OCI-LY7 (cell line): ENCODE measurements at regions not wholly inside any gene's neighbourhood (a gene's known extent, or its start where the extent isn't known, plus 50 kb on each side); places are given as distances from the start of the nearest gene placed in this dataset.

Experiments used
- BruUV-seq: library from RNA; stranded (reverse); fragments of 400-500 nt; replicated peaks from 2 replicates; lab custom pipeline; 2021; lab: Mats Ljungman, UMichigan
- CTCF ChIA-PET: fragments of 300-600 bp; sonication (Branson Sonifier 250); formaldehyde crosslinking; loops from one replicate; lab custom pipeline; 2022; ENCODE audit warnings: antibody characterized with exemption; ENCODE audit not compliant: unreplicated experiment; lab: Charles Lee
- POLR2A ChIA-PET: fragments of 300-600 bp; sonication (Branson Sonifier 250); formaldehyde crosslinking; loops from one replicate; lab custom pipeline; 2022; ENCODE audit warnings: antibody characterized with exemption; lab: Charles Lee
- DNase-seq: peaks from one replicate; pipeline ENCODE4 v3.0.0-alpha.2; 2015; ENCODE audit warnings: low spot score
- H2AFZ ChIP-seq: fragments of 200-600 bp; sonication (generic), shearing (Covaris generic); 2 replicates; pipeline ENCODE4 v1.6.1; 2014; ENCODE audit warnings: mild to moderate bottlenecking, antibody characterized with exemption, low read length, moderate library complexity
- H3K27ac ChIP-seq: fragments of 200-600 bp; sonication (generic); 2 replicates; pipeline ENCODE4 v1.5.1; 2014; ENCODE audit warnings: mixed run types, low read depth, mild to moderate bottlenecking, moderate library complexity, low read length, inconsistent platforms; ENCODE audit not compliant: poor library complexity, severe bottlenecking
- H3K36me3 ChIP-seq: fragments of 200-600 bp; sonication (generic); 2 replicates; pipeline ENCODE4 v1.6.1; 2014; ENCODE audit warnings: mild to moderate bottlenecking, antibody characterized with exemption, low read length, moderate library complexity, mixed read lengths; ENCODE audit not compliant: insufficient read depth
- H3K4me1 ChIP-seq: fragments of 200-600 bp; sonication (generic); 2 replicates; pipeline ENCODE4 v1.5.1; 2014; ENCODE audit warnings: mild to moderate bottlenecking, low read length; ENCODE audit not compliant: insufficient read depth, poor library complexity, severe bottlenecking
- H3K4me2 ChIP-seq: fragments of 200-600 bp; sonication (generic); 2 replicates; pipeline ENCODE4 v1.6.1; 2014; ENCODE audit warnings: mild to moderate bottlenecking, low read length
- H3K4me3 ChIP-seq: fragments of 200-600 bp; sonication (generic); 2 replicates; pipeline ENCODE4 v1.5.1; 2014; ENCODE audit warnings: mild to moderate bottlenecking, low read depth, low read length; ENCODE audit not compliant: poor library complexity, severe bottlenecking
- H3K79me2 ChIP-seq: fragments of 200-600 bp; sonication (generic); 2 replicates; pipeline ENCODE4 v1.6.1; 2016; ENCODE audit warnings: low read depth, mild to moderate bottlenecking, low read length, moderate library complexity, mixed read lengths; ENCODE audit not compliant: insufficient read depth
- H3K9me2 ChIP-seq: fragments of 200-600 bp; sonication (generic); 2 replicates; pipeline ENCODE4 v1.6.1; 2016; ENCODE audit warnings: mild to moderate bottlenecking, low read length, mixed read lengths; ENCODE audit not compliant: insufficient read depth
- H3K9me3 ChIP-seq: fragments of 200-600 bp; sonication (generic); 2 replicates; pipeline ENCODE4 v1.6.1; 2014; ENCODE audit warnings: mild to moderate bottlenecking, mixed run types, low read length, mixed read lengths
- H4K20me1 ChIP-seq: fragments of 200-600 bp; sonication (generic); 2 replicates; pipeline ENCODE4 v1.6.1; 2014; ENCODE audit warnings: mild to moderate bottlenecking, antibody characterized with exemption, low read length, moderate library complexity, mixed read lengths; ENCODE audit not compliant: insufficient read depth
- EZH2phosphoT487 ChIP-seq: fragments of 200-600 bp; sonication (generic); IDR thresholded peaks from 2 replicates; pipeline ENCODE4 v1.6.1; 2018; ENCODE audit warnings: low read depth, borderline replicate concordance, mild to moderate bottlenecking, mixed run types, antibody characterized with exemption, low read length, moderate library complexity, mixed read lengths
- intact Hi-C: fragments of 100-400 bp; cut with micrococcal nuclease; formaldehyde crosslinking; loops from one replicate; pipeline ENCODE4 v1.10.0; 2022; ENCODE audit not compliant: unreplicated experiment
- TF ChIP-seq, protein P1 (sequence below): fragments of 200-600 bp; sonication (generic); conservative IDR thresholded peaks from 2 replicates; pipeline ENCODE4 v1.5.1; 2014; ENCODE audit warnings: mild to moderate bottlenecking, antibody characterized with exemption, low read length, moderate library complexity, mixed read lengths

DNA sequence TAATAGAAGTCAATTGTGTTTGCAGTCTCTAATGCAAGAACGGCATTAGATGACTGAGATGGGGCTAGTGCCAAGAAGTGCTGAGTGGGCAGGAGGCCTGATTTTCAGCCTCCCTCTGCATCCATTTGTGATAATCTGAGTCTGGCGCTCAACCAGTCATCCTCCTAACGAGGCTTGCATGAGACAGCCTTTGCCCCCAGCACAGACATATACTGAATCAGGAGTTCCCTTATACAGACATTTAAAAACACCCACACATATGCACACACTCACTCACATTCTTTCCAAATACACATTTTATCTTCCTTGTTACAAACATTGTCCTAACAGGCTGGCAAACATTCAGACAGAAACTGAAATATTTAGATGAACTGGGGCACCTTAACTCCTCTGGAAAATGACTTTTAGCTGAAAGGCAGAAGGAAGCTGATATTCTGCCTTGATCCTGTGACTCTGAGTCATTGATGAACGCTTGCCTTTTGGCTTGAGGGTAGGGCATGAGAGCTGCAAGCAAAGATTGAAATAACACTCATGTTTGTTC is 562.3 kb downstream of the DHX35 start:
- ChIA-PET POLR2A (no interaction called here), CTCF (no interaction called here)
- no peaks in the 10 kb centered on the region for H3K79me2 ChIP-seq
- TF ChIP-seq EZH2phosphoT487: no peak
- TF ChIP-seq, protein P1, sequence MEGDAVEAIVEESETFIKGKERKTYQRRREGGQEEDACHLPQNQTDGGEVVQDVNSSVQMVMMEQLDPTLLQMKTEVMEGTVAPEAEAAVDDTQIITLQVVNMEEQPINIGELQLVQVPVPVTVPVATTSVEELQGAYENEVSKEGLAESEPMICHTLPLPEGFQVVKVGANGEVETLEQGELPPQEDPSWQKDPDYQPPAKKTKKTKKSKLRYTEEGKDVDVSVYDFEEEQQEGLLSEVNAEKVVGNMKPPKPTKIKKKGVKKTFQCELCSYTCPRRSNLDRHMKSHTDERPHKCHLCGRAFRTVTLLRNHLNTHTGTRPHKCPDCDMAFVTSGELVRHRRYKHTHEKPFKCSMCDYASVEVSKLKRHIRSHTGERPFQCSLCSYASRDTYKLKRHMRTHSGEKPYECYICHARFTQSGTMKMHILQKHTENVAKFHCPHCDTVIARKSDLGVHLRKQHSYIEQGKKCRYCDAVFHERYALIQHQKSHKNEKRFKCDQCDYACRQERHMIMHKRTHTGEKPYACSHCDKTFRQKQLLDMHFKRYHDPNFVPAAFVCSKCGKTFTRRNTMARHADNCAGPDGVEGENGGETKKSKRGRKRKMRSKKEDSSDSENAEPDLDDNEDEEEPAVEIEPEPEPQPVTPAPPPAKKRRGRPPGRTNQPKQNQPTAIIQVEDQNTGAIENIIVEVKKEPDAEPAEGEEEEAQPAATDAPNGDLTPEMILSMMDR: no peak
- intact Hi-C loops: no loop called here
- H2AFZ ChIP-seq: no peak overlapping the region
- no peaks in the 10 kb centered on the region for H4K20me1 ChIP-seq
- no peak overlapping the region for H3K27ac ChIP-seq
- no peaks in the 10 kb centered on the region for H3K9me2 ChIP-seq
- no peak overlapping the region for H3K4me2 ChIP-seq
- DNase-seq: no peak
- no peaks in the 10 kb centered on the region for H3K36me3 ChIP-seq
- H3K4me3 ChIP-seq: no peak overlapping the region
- BruUV-seq: no TSS peak
- no peaks in the 10 kb centered on the region for H3K9me3 ChIP-seq
- H3K4me1 ChIP-seq: no peaks in the 10 kb centered on the region

GRCh38 chr20:39523405-39523804 is 561.3 kb downstream of the DHX35 start:
- H3K4me3 ChIP-seq: no peak overlapping the region
- ChIA-PET CTCF (no interaction called here), POLR2A (no interaction called here)
- H3K4me2 ChIP-seq: no peak overlapping the region
- H3K9me2 ChIP-seq: no peaks in the 10 kb centered on the region
- no peak for DNase-seq
- no peaks in the 10 kb centered on the region for H3K4me1 ChIP-seq
- TF ChIP-seq, protein P1: no peak
- no peak for TF ChIP-seq EZH2phosphoT487
- BruUV-seq: no TSS peak
- no peaks in the 10 kb centered on the region for H4K20me1 ChIP-seq
- H3K79me2 ChIP-seq: no peaks in the 10 kb centered on the region
- H3K27ac ChIP-seq: no peak overlapping the region
- H3K9me3 ChIP-seq: no peaks in the 10 kb centered on the region
- no peaks in the 10 kb centered on the region for H3K36me3 ChIP-seq
- H2AFZ ChIP-seq: no peak overlapping the region
- intact Hi-C loops: no loop called here

DNA sequence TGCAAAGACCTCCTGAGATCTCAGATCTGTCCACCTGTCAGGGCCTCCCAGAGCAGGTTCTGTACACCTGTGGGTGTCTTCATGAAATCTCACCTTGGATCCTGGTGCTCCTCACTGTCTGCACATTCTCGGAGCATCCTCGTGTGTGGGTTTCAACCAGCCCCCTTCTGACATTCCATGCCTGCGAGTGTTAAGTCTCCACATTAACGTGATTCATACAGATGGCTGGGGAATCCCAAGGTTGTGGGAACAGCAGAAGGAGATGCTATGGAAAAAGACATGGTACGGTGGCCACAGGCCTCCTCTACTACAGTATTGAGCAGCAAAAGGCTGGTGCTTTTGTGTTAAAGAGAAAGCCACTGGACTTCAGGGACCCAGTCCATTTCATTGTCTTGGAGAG is 556.5 kb downstream of the DHX35 start:
- Histone ChIP-seq H3K4me1 (peaks cover 8% of the 10 kb centered on the region), H3K79me2 (no peaks in the 10 kb centered on the region), H3K36me3 (no peaks in the 10 kb centered on the region), H4K20me1 (no peaks in the 10 kb centered on the region), H3K4me2 (no peak overlapping the region), H3K9me3 (no peaks in the 10 kb centered on the region), H3K27ac (no peak overlapping the region), H2AFZ (no peak overlapping the region), H3K9me2 (no peaks in the 10 kb centered on the region), H3K4me3 (no peak overlapping the region)
- no TSS peak for BruUV-seq
- POLR2A ChIA-PET: no interaction called here
- no peak for TF ChIP-seq EZH2phosphoT487
- TF ChIP-seq, protein P1: no peak
- intact Hi-C loops: no loop called here
- CTCF ChIA-PET: no interaction called here
- no peak for DNase-seq
